Right hindlimb (tissue), 1 donor: ENCODE measurements at regions not wholly inside any gene's neighbourhood (a gene's known extent, or its start where the extent isn't known, plus 50 kb on each side); places are given as distances from the start of the nearest gene placed in this dataset.
"Not testable (repeated sequence)": the region's sequence is repeated elsewhere in the genome, so short reads cannot be mapped to it uniquely, and the experiment has no call there.

Source experiments
- DNase-seq: peaks from one replicate; pipeline ENCODE4 v3.0.0-alpha.2; 2018

DNA sequence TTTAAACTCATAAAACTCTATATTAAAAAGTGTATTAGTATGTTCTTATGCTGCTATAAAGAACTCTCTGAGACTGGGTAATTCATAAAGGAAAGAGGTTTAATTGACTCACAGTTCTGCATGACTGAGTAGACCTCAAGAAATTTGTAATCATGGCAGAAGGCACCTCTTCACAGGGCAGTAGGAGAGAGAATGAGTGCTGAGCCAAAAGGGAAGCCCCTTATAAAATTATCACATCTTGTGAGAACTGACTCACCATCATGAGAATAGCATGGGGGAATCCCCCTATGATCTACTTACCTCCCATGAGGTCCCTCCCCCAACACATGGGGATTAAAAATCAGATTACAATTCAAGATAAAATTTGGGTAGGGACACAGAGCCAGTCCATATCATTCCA is 463.2 kb downstream of the KLHL13 start:
- no peak for DNase-seq

DNA sequence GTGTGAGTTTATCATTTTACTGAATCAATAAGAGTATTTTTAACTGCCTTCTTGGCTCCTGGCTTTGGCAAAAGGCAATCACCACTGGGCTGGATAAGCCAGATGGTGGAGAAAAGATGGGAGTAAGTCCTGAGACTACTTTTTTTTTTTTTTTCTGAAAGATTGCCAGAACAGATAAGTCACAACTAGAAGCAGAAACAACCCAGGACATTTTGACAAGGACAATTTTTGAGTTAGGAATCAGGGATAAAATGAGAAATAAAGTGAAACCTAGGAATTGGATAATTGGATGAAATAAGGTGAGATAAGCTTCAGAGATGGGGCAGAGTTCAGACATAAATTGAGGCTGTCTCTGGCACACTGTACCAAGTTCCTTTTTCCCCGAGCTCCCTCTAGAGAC is 471.0 kb downstream of the KLHL13 start:
- no peak for DNase-seq

- DNase-seq: no peak
Observed at GRCh38 chrX:117641913-117642656, 474.5 kb downstream of the KLHL13 start.

DNA sequence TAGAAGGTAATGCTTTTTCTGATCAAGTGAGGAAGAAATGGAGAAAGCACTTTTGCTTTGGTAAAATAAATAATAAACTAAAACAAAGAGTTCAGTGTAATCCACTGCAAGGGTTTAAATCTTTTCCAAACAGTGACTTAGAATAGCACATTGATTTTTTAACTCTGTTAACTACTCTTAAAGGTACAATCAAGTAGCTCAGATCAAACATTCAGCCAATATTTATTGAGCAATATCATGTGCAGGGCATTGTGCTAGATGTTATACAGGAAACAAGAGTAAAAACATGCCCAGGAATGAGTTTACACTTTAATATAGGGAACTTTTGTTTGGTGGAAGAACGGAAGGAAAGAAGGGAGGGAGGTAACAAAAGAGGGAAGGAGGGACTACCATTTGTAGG is 479.8 kb downstream of the KLHL13 start:
- no peak for DNase-seq

DNA sequence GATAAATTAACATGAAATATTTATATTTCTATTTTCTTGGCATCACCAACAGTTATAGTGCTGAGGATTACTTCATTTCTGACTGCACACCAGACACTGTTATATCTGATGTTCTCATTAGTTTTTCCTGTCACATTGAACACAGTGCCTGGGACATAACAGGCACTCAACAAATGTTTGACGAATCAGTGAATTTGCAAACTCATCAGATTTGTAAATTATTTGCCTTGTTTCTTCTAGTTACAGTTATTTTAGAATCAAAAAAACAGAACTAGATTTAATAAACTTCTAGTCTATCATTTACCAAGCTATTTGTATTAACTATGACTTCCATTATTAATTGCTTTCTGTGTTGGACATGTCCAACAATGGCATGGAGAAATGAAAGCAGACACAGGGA is 483.3 kb downstream of the KLHL13 start:
- no peak for DNase-seq

DNA sequence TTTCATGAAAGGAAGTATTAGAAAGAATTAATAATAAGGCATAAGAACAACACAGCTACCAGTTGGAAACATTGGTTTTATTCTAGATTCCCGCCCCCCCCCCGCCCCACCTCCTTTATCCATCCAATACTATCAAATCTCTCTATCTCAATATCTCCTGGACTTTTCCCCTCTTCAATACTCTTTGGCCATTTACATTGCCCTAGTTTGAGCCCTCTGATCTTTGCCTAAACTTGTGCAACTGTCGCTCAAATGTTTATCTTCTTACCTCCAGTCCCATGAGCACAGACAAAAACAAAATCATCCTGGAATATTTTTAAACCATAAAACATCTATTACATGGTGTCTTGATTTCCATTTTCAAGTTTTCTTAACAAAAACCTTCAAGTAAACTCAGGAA is 488.2 kb downstream of the KLHL13 start:
- no peak for DNase-seq

- DNase-seq: no peak
Observed at GRCh38 chrX:117610806-117611205, 505.8 kb downstream of the KLHL13 start.

DNA sequence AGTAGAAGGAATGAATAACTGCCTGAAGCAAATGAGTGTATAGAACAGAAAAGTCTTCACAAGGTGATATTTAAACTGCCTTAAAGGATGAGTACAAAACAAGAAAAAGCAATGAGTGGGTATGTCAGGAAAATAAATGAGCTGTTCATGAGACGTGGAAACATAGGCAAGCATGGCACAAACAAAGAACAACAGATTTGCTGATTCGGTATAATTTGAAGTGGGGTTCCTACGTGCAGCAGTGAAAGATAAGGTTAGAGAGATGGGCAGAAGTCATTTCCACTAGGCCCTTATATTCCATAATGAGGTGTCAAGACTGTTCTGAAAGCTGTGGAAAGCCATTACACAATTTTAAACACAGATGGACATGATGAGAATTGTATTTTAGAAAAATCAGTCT is 506.6 kb downstream of the KLHL13 start:
- DNase-seq: no peak

GRCh38 chrX:117607561-117607960 is 509.0 kb downstream of the KLHL13 start:
- no peak for DNase-seq

- DNase-seq: not testable (repeated sequence)
Observed at GRCh38 chrX:117606101-117606500, 510.5 kb downstream of the KLHL13 start.

DNA sequence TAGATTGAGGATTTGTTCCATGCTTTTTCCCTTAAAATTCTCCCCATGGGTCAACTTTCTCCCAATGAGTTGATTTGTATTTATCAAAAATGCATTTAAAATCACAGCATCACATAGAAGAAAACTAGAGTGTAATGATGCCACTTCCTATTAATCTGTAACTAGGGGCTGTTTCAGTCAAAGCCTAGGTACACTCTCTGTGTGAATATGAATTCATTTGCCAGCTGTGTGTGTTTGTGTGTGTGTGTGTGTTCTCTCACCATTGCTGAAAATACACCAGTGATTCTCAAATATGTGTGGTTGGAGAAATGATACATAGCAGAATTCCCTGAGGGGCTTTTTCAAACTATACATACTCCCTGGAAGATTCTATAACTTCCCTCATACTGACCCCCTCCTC is 546.5 kb downstream of the KLHL13 start:
- DNase-seq: no peak

GRCh38 chrX:117568238-117568637 is 548.4 kb downstream of the KLHL13 start:
- no peak for DNase-seq

DNA sequence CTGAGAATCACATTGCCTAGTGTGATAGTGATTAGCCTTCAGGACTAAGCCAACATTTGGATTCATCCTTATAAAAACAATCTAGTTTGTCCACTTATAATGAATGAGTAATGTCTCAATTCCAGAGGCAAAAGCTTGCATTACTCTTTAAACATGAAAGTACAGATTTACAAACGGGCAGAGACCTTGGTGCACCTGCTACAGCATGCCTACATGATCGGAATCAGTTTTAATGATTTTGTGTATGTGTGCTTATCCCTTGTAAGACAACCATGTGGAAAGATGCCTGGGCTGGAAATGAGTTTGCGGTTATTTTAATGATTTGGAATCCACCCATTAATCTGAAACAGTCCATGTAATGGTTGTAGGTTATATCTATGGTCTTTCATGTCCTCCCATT is 572.7 kb downstream of the KLHL13 start:
- DNase-seq: no peak

- no peak for DNase-seq
Observed at GRCh38 chrX:117539090-117539418, 577.6 kb downstream of the KLHL13 start.

DNA sequence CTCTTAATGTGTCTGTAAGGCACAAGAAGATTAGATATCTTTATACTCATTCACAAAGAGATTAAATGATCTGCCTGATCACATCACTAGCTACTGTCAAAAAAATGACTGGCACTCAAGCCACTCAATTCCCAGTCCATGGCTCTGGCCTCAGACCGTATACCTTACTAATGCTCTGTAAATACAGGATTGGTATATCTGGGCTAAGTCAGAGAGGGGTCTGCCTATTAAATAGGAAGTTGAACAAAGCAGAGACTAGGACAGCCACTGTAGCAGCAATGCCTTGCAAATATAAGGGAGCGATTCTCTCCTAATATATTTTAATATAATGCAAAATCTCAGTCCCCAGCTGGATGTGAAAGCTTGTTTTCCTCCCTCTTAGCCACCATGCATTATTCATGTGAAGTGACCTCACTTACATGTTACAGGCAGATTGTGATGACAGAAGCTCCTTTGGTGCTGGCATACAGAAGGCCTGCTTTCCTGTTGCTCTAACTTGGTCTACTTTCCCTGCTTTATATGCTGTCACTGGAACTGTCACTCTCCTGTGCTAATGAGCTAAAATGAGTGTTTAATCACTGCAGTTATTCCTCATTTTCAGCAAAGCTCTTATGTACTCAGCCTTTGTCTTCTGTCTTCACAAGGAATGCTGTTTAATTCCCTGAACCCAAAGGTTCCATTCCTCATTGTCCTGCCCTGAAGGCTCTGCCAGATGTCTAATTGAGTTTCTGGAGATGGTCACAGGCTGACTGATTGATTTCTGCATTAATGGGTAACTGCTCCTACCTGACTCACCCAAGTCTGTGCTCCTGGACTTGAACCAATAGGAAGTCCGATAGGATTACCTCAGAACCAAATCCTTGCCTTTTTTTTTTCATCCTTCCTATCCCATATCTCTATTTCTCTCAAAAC is 578.2 kb downstream of the KLHL13 start:
- DNase-seq: no peak

GRCh38 chrX:117532339-117532738 is 584.3 kb downstream of the KLHL13 start:
- no peak for DNase-seq

- no peak for DNase-seq
Observed at GRCh38 chrX:117522725-117523700, 593.6 kb downstream of the KLHL13 start.

DNA sequence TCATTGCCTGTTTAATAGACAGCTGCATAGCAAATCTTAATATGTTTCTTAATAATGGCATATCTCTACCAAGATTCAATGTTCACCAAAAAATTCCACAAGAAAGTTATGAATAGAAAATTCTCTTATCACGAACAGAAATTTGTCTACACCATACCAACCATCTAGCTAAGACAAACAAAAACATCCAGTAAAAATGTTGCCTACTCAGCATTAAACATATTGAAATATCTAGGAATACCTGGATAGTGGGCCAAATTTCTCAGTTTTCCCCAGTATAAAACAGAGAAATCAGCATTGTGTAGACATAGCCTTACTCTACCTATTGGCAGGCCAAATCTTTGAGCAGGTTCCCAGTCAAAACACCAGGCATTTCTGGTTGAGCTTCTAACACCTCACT is 598.6 kb downstream of the KLHL13 start:
- DNase-seq: no peak

- DNase-seq: no peak
Observed at GRCh38 chrX:117511379-117511778, 605.2 kb downstream of the KLHL13 start.

DNA sequence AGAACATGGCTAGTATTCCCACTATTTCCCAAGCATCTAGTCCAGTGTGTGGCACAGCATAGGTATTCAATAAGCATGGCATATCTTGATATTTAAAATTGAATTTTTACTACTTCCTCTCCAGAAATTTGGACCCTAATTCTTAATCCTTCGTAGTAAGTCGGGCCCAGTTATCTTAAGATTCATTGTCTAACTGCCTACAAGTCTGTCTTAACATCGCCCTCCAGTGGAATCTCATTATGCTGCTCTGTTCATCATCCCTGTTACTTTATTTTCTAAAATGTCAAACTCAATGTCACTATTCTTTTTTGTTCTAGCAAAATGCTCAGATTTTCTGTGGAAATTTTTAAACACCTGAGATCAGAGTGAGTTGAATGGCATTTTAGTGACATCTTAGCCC is 606.2 kb downstream of the KLHL13 start:
- DNase-seq: no peak

GRCh38 chrX:117508021-117508420 is 608.6 kb downstream of the KLHL13 start:
- DNase-seq: no peak

GRCh38 chrX:117487421-117487820 is 629.2 kb downstream of the KLHL13 start:
- peak; percentile 18 for DNase-seq

GRCh38 chrX:117483950-117484349 is 632.7 kb downstream of the KLHL13 start:
- DNase-seq: no peak
